GM12892 (cell line): ENCODE measurements at regions not wholly inside any gene's neighbourhood (a gene's known extent, or its start where the extent isn't known, plus 50 kb on each side); places are given as distances from the start of the nearest gene placed in this dataset.

ENCODE experiments used
- DNase-seq: peaks from one replicate; pipeline ENCODE4 v3.0.0; 2011; ENCODE audit not compliant: insufficient read length
- FAIRE-seq: peaks from 2 replicates; lab custom pipeline; 2011; peaks lifted over from hg19 to GRCh38; lab: Jason Lieb, UNC
- POLR2A ChIP-seq: IDR thresholded peaks from 2 replicates; pipeline ENCODE4 v1.6.1; 2011; ENCODE audit warnings: low read depth, low read length, control low read depth
- POLR2AphosphoS5 ChIP-seq: IDR thresholded peaks from 2 replicates; pipeline ENCODE4 v1.6.1; 2011; ENCODE audit warnings: low read depth, low read length, control low read depth
- TAF1 ChIP-seq: IDR thresholded peaks from 2 replicates; pipeline ENCODE4 v1.6.1; 2011; ENCODE audit warnings: low read depth, mild to moderate bottlenecking, control low read depth, low read length, borderline replicate concordance

DNA sequence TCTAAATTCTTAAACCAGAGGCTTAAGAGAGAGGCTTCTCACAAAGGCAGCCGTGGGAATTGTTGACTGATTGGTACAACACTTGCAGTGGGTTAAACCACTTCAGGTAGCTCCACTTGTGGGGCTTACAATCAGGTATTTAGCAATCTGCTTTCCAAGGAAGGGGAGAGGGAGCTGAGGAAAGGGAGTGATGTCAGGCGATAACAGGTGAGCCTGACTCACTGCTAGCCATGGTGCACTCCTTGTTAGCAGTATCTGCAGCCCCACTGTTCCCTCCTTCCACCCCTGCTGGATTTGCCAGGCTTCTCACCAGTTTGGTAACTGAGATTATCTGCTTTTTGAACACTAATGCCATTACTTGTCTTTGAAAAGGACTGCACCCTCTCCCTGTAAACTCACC lies 1056.7 kb upstream of the FANCL start:
- no peak for DNase-seq
- FAIRE-seq, result no peak

DNA sequence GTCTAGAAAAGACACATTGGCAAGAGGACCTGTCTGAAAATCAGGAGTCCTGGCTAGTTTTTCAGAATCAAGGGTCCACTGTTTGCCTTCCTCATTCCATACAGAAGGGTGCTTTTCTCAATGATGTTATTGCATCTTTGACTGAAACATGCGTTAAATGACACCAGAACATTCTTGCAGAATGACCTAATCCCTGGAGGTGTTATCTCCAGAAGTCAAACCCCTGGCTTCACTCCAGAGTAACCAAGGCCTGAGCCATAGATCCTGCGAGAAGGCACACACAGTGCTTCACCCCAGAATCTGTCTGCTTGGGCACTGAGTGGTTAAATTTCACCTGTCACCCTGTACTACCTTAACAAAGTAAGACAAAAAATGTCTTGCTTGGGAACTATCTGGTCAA lies 1055.2 kb upstream of the FANCL start:
- no peak for TF ChIP-seq POLR2A
- no peak for TF ChIP-seq TAF1
- TF ChIP-seq POLR2AphosphoS5, result no peak
- FAIRE-seq (no peak), DNase-seq (no peak)

More for the DNA sequence above, 1056.7 kb upstream of the FANCL start:
- TF ChIP-seq POLR2AphosphoS5, result no peak
- TF ChIP-seq TAF1, result no peak

DNA sequence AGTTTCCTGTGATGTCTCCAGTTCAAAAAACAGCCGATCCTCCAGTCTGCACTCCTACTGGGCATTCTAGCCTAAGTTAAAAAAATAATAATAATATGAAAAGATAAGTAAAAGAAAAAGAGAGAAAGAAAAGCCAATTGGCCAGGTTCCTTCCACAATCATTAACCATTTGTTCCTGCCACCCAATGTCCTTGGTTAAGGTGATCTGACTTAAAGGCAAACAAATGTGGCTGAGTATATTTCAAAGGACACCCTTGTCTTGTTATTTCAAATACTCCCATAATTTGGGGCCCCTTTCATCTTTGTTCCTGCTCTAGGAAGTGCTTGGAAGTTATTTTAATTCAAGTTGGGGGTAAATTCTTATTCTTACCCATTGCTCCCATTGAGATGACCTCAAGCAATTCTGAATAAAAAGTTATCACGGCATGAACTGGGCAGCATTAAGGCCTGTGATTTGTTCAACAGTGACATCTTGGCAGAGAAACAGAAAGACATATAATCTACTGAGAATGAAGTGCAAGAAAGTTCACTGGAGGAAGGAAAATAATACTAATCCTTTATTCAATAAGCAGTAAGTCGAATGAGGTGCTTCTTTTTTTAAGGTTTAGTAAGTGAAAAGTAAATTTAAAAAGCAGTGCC lies 1054.5 kb upstream of the FANCL start:
- FAIRE-seq (no peak), DNase-seq (no peak)
- no peak for TF ChIP-seq POLR2A
- no peak for TF ChIP-seq POLR2AphosphoS5
- TF ChIP-seq TAF1, result no peak

DNA sequence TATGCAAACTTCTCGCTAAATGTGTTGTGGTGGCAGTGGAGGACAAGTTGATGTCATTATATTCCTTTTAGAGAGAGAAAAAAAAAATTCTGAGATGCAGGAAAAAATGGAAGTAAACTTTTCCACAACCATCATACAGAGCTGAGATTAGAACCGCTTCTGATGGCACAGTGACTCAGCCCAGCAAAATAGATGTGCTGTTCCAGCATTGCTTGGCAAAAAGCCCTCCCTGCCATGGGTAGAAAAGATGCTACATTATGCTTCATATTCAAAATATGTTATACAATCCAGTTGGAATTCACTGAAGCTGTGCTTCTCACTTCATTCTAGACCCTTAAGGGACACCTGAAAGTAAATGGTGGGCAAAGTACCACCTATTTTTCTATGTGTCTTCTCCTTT lies 1047.6 kb upstream of the FANCL start:
- FAIRE-seq (no peak), DNase-seq (no peak)
- TF ChIP-seq POLR2A (no peak), TAF1 (no peak), POLR2AphosphoS5 (no peak)

DNA sequence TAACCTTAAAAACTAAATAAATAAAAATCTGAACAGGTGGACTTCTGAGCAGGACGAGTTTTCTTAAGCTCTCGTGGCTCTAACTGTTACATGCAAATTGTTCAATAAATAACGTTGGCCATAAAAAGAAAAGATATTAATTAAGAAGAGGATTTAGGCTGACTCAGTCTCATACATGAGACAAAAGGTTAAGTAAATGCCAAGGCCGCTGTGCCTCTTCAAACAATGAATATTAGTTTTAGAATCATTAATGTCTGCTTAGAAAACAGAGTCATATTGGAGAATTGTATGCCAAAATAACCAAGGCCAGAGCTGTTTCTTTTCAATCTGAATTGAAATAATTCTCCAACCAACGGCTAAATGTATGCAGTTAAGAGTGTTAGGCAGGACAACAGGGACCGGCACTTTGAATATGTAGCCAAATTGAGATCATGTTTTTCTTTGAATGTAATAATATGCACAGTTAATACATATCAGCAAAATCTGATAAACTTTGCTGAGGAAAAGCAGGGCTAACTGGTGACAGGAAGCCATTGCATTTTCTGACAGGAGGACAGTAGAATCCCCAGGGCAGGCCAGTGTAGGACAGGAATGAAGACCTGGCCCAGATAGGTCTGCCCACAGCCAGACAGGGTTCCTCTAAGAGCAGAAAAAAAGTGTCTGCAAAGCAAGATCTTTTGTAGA lies 1041.4 kb upstream of the FANCL start:
- no peak for TF ChIP-seq POLR2AphosphoS5
- no peak for TF ChIP-seq TAF1
- TF ChIP-seq POLR2A, result no peak
- DNase-seq, result no peak
- FAIRE-seq, result no peak

DNA sequence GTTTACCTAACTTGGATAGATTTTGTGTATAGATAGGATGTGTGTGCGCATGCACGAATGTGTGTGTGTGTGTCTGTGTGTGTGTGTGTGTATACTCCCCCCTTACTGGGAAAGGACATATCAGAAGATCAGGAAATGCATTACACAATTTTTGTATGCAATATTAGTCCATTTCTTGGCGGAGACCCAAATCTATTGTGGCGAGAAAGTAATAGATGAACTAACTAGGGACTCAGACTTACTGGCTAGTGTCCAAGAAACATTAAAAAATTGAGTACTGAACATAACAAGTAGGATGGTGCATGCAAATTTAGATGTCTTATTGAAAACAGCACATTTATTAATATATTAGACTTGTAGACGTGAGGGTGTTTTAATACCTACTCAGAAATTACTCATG lies 1036.5 kb upstream of the FANCL start:
- DNase-seq (no peak), FAIRE-seq (no peak)
- TF ChIP-seq POLR2A (no peak), TAF1 (no peak), POLR2AphosphoS5 (no peak)

DNA sequence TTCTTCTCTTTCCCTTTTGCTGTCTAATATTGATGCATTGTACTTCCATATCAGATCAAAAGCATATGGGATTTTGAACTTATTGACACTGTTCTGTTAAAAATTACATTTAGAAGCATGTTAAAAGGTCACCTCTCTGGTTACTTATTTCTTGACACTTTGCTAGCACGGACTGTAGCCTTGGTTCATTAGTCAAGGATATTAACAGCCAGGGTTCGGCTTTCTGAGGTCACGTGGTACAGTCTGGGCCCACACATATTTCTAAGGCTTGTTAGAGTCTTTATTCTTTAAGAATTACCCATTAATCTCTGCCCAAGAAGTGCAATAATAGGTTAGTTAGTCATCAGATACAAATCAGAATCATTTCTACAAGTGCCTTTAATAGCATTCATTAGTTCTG lies 1035.8 kb upstream of the FANCL start:
- TF ChIP-seq POLR2AphosphoS5 (no peak), POLR2A (no peak), TAF1 (no peak)
- DNase-seq, result no peak
- FAIRE-seq, result no peak

DNA sequence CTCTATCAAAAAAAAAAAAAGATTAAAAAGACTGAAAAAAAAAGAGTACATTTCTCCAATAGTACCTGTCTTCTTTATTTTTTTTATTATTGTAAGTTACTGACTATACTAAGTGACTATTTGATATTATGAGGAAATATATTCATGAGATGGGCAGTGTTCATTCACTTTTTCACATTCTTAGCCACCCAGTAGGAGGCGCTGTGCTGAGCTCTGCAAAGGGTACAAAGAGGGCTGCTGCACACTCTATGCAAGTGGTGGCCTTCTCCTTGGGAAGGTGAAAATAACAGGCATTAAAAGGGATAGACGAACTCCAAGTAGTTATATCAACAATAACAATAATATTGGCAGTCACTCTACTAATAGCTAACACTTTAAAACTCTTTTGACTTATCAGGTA lies 1034.9 kb upstream of the FANCL start:
- no peak for TF ChIP-seq POLR2A
- TF ChIP-seq TAF1, result no peak
- no peak for TF ChIP-seq POLR2AphosphoS5
- DNase-seq, result no peak
- no peak for FAIRE-seq

DNA sequence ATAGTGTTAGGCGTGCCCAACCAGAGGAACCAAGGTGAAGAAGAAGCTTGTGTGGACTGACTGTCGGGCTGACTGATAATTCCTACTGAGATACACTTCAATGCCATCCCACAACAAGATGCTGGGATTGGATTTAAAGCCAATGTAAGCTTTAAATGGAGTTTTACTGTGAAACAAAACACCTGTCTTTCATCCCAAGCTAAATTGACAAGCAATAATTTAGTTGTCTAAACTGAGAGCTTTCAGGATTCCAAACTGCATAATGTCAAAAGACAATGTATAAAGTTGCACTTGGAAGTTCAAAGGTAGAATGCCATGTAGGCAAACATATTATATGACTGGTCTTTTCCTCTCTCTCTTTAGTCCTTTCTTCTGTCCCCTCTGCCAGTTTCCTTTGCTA lies 1025.3 kb upstream of the FANCL start:
- no peak for DNase-seq
- TF ChIP-seq TAF1 (no peak), POLR2AphosphoS5 (no peak), POLR2A (no peak)
- FAIRE-seq, result no peak

DNA sequence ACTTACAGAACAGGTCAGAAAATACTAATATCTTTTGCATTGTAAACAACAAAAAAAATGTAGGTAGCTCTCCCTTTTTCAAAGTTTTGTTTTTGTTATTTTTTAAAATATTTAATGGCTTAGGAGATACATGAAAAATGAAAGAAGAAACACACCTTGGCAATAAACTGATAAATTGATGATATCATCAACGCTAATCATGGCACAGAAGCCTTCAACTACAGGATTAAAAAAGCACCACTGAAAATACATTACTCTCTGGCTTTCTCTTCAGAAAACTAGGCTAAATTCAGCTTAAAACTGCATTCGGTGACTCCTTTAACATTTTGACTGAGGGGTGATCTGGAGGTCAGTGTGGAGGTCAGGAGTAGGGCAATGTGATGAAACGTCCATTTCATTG lies 1018.8 kb upstream of the FANCL start:
- FAIRE-seq (no peak), DNase-seq (no peak)
- TF ChIP-seq POLR2AphosphoS5 (no peak), POLR2A (no peak), TAF1 (no peak)

DNA sequence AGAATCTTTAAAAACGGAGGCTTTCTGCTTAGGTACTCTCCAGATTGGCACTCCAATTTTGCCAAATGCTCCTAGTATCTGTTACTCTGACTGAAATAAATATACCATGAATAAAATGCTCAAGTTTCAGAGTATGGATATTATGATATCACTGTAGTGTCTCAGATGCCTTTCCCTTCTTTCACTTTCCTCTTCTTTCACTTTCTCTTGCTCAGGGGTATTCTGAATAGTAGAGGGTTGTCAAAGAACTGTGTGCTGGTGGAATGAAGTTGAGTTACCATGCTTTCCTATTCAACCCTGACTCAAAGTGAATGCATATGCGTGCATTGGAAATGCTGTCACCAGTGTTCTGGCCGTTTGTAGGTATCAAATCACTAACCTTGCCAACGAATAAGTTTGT lies 1015.2 kb upstream of the FANCL start:
- TF ChIP-seq TAF1, result no peak
- no peak for TF ChIP-seq POLR2A
- TF ChIP-seq POLR2AphosphoS5, result no peak
- FAIRE-seq (no peak), DNase-seq (no peak)

DNA sequence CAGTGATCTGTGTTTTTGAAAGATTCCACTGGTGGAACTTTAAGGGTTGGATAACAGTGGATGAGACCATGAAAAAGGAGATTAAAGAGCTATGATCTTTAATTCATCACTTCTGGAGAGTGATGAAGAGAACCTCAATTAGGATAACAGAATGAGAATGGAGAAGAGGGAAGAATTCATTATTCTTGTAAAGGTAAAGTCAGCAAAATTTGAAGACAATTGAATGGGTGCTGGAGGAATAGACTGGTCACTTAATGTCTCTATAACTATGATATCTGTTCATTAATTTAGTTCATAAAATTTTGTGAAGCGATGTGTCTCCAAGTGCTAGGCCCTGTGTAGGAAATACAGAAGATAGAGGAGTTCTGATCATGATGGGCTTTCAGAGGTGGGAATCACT lies 1013.2 kb upstream of the FANCL start:
- DNase-seq, result no peak
- TF ChIP-seq POLR2AphosphoS5, result no peak
- TF ChIP-seq TAF1, result no peak
- TF ChIP-seq POLR2A, result no peak
- FAIRE-seq, result no peak
